K562 (cell line): ENCODE measurements at regions not wholly inside any gene's neighbourhood (a gene's known extent, or its start where the extent isn't known, plus 50 kb on each side); places are given as distances from the start of the nearest gene placed in this dataset.

Experiments used
- ATAC-seq: fragments of 200-7000 bp; cut with Tn5 transposase; 3 replicates; pipeline ENCODE4 v1.9.1; 2020; ENCODE audit warnings: moderate library complexity
- BruUV-seq: library from RNA; stranded (reverse); fragments of 400-500 nt; replicated peaks from 2 replicates; lab custom pipeline; 2021; lab: Mats Ljungman, UMichigan
- CTCF ChIA-PET: fragments of 300-600 bp; formaldehyde crosslinking; extraction: SDS; loops from one replicate; lab custom pipeline; 2021; ENCODE audit warnings: low intra/inter-chr PET ratio; lab: Yijun Ruan, JAX
- POLR2A ChIA-PET: fragments of 300-600, 350-650 bp; sonication (Branson Sonifier 250); formaldehyde crosslinking; extraction: SDS; loops from one replicate; lab custom pipeline; 2021; ENCODE audit warnings: antibody characterized with exemption, inconsistent platforms; lab: Yijun Ruan, JAX
- DNase-seq, 4 experiments: peaks; one replicate each; pipeline versions ENCODE4 v3.0.0 to v3.0.0-alpha.2; 2011 to 2018; ENCODE audit warnings: low spot score in 3 of 4, mixed read lengths in 3 of 4; ENCODE audit errors: extremely low read depth in 1 of 4
- FAIRE-seq: peaks from 2 replicates; lab custom pipeline; 2011; peaks lifted over from hg19 to GRCh38; lab: Jason Lieb, UNC
- H2AFZ ChIP-seq: 2 replicates; pipeline ENCODE4 v1.6.0; 2011; ENCODE audit warnings: low read depth, low read length, control low read depth, inconsistent platforms
- H3K27ac ChIP-seq: fragments of 200-600 bp; 3 replicates; pipeline ENCODE4 v1.8.0; 2011; ENCODE audit warnings: low read depth, mild to moderate bottlenecking, control low read depth, inconsistent platforms, low read length, moderate library complexity, mixed read lengths; ENCODE audit errors: extremely low read depth
- H3K27me3 ChIP-seq, 2 experiments: fragments of 300-600 bp in 1 of 2; 2 replicates in 1 of 2; 3 replicates in 1 of 2; pipeline versions ENCODE4 v1.6.0 to v1.8.0; 2011; ENCODE audit warnings: inconsistent platforms in 2 of 2, low read length in 2 of 2, mild to moderate bottlenecking in 1 of 2, mixed read lengths in 1 of 2, moderate library complexity in 1 of 2; ENCODE audit not compliant: control insufficient read depth in 2 of 2, insufficient read depth in 2 of 2
- H3K36me3 ChIP-seq: fragments of 300-600 bp; 3 replicates; pipeline ENCODE4 v1.8.0; 2011; ENCODE audit warnings: mild to moderate bottlenecking, low read length, inconsistent platforms; ENCODE audit not compliant: control insufficient read depth, insufficient read depth
- H3K4me1 ChIP-seq, 2 experiments: fragments of 200-600 bp in 1 of 2; replicated peaks in 1 of 2; 2 replicates in 1 of 2; 3 replicates in 1 of 2; pipeline versions ENCODE4 v1.5.1 to v1.8.0; 2011; ENCODE audit warnings: inconsistent platforms in 2 of 2, low read length in 2 of 2, mild to moderate bottlenecking in 1 of 2, mixed read lengths in 1 of 2, moderate library complexity in 1 of 2; ENCODE audit not compliant: control insufficient read depth in 2 of 2, insufficient read depth in 2 of 2
- H3K4me2 ChIP-seq: 2 replicates; pipeline ENCODE4 v1.6.1; 2011; ENCODE audit warnings: low read length, control low read depth, inconsistent platforms, mixed read lengths; ENCODE audit not compliant: insufficient read depth
- H3K4me3 ChIP-seq: fragments of 200-600 bp; sonication (generic), shearing (Covaris generic); 2 replicates; pipeline ENCODE4 v1.5.1; 2016; ENCODE audit warnings: control low read depth, inconsistent platforms
- H3K79me2 ChIP-seq: fragments of 200-600 bp; 3 replicates; pipeline ENCODE4 v1.8.0; 2011; ENCODE audit warnings: low read length, inconsistent platforms; ENCODE audit not compliant: control insufficient read depth, insufficient read depth
- H3K9ac ChIP-seq, 2 experiments: 2 replicates each; pipeline versions ENCODE4 v1.6.0 to v1.6.1; 2011; ENCODE audit warnings: low read depth in 2 of 2, low read length in 2 of 2, control low read depth in 1 of 2, inconsistent platforms in 1 of 2, mild to moderate bottlenecking in 1 of 2, mixed read lengths in 1 of 2; ENCODE audit not compliant: insufficient read depth in 1 of 2
- H3K9me1 ChIP-seq: one replicate; pipeline ENCODE4 v1.6.0; 2011; ENCODE audit warnings: inconsistent platforms, mild to moderate bottlenecking, low read length, moderate library complexity; ENCODE audit not compliant: control insufficient read depth, insufficient read depth
- H3K9me3 ChIP-seq: replicated peaks from 2 replicates; pipeline ENCODE4 v1.5.1; 2011; ENCODE audit warnings: low read depth, low read length, inconsistent platforms; ENCODE audit not compliant: control insufficient read depth, insufficient read depth
- H4K20me1 ChIP-seq: replicated peaks from 2 replicates; pipeline ENCODE4 v1.6.1; 2011; ENCODE audit warnings: low read length, inconsistent platforms, mixed read lengths; ENCODE audit not compliant: control insufficient read depth, insufficient read depth
- ETV6 ChIP-seq, 3 experiments: fragments of 150-350 bp in 1 of 3; sonication (generic) in 1 of 3; formaldehyde crosslinking in 1 of 3; IDR thresholded peaks; 2 replicates each; pipeline versions ENCODE4 v1.6.1 to v1.8.0; 2014 to 2022; ENCODE audit warnings: borderline replicate concordance in 2 of 3, low read depth in 2 of 3, antibody characterized with exemption in 1 of 3, low read length in 1 of 3, mild to moderate bottlenecking in 1 of 3, missing genetic modification reagents in 1 of 3
- MAFF ChIP-seq: IDR thresholded peaks from 2 replicates; pipeline ENCODE4 v1.6.1; 2012; ENCODE audit warnings: low read length, improper control_type of control experiment
- RFX7 ChIP-seq: fragments of 250-450 bp; sonication (Bioruptor Pico); IDR thresholded peaks from 2 replicates; pipeline ENCODE4 v1.5.1; 2021; ENCODE audit warnings: mild to moderate bottlenecking
- SMARCA4 ChIP-seq: fragments of 450-650 bp; IDR thresholded peaks from 2 replicates; pipeline ENCODE4 v1.6.1; 2016
- SNIP1 ChIP-seq: fragments of 450-650 bp; IDR thresholded peaks from 2 replicates; pipeline ENCODE4 v1.7.1; 2017; ENCODE audit warnings: low read depth, mild to moderate bottlenecking
- SREBF2 ChIP-seq: sonication (generic); formaldehyde crosslinking; IDR thresholded peaks from 2 replicates; pipeline ENCODE4 v1.4.0; 2020; ENCODE audit warnings: mild to moderate bottlenecking, missing genetic modification reagents
- WGBS: fragments of 100-300 bp; shearing (Covaris generic); methylation state at CpG from one replicate; pipeline ENCODE4 v1.1.6; 2016; ENCODE audit warnings: low coverage, mixed read lengths; ENCODE audit not compliant: insufficient coverage; ENCODE audit errors: missing lambda C conversion rate; 5-methylcytosine and 5-hydroxymethylcytosine counted together
- in situ Hi-C: fragments of 300-500 bp; cut with MboI; formaldehyde crosslinking; loops from 4 replicates; pipeline ENCODE4 v1.15.0; 2018; ENCODE audit warnings: inconsistent platforms, mixed read lengths
- intact Hi-C: fragments of 100-400 bp; cut with micrococcal nuclease; formaldehyde crosslinking; loops from 2 replicates; pipeline ENCODE4 v1.14.2; 2022
- TF ChIP-seq, protein P1 (sequence below), 2 experiments: fragments of 200-800 bp in 1 of 2; sonication (Bioruptor generic) in 1 of 2; sonication (generic) in 1 of 2; formaldehyde crosslinking in 1 of 2; IDR thresholded peaks in 1 of 2; conservative IDR thresholded peaks in 1 of 2; 2 replicates each; pipeline versions ENCODE4 v1.5.0 to v1.6.1; 2016 to 2020; ENCODE audit warnings: missing compliant biosample characterization in 1 of 2, missing genetic modification characterization in 1 of 2, missing genetic modification reagents in 1 of 2

DNA sequence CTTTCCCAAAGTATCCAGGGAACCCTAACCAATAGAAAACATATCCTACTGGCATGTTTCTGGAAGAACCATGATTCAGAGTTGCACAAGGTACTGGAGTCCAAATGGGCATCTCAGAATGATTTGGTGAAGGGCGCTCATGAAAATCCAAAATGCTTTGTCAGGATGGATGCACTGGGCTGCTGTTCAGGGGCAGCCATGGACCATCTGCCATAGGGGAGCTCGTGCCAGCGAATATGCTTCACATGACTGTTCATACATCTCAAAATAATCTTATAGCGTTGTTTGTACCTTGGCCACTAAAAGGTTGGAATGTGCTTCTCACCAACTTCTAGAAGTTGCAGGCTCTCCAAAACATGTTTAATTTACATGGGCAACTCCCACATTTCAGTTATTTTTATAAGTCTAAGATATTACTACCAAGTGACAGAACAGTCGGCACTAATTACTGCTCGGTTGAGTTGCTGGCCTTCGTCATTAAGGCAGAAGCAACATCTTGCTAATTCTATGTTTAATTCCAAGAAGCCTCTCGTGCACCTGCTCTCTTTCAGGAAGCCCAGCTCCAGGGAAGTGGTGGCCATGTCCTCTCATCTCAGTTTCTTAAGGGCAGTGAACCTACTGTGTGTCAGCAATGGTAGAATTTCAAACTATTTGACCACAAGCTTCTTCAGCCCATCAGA, 1497.7 kb downstream of the TBC1D22A start:
- Histone ChIP-seq H2AFZ (no peak overlapping the region), H3K79me2 (no peaks in the 10 kb centered on the region), H4K20me1 (no peaks in the 10 kb centered on the region), H3K27me3 (peaks cover 0 to 15% of the 10 kb centered on the region in 2 experiments; a peak in 3 of 5 replicates), H3K36me3 (no peaks in the 10 kb centered on the region)
- ChIA-PET POLR2A (no interaction called here), CTCF (no interaction called here)
- DNase-seq (no peak), ATAC-seq (no peak)
- TF ChIP-seq SREBF2 (CRISPR knock-in tag) (no peak), SMARCA4 (no peak), ETV6 (IDR thresholded peaks at IDR 0.05; ENCODE audit: borderline replicate concordance in 1 of 2, low read depth in 2 of 2, low read length in 1 of 2) (no peak), ETV6 (CRISPR knock-in tag; IDR thresholded peaks at IDR 0.05; ENCODE audit: borderline replicate concordance) (no peak), SNIP1 (no peak), RFX7 (CRISPR knock-in tag) (no peak), MAFF (no peak)
- TF ChIP-seq, protein P1, sequence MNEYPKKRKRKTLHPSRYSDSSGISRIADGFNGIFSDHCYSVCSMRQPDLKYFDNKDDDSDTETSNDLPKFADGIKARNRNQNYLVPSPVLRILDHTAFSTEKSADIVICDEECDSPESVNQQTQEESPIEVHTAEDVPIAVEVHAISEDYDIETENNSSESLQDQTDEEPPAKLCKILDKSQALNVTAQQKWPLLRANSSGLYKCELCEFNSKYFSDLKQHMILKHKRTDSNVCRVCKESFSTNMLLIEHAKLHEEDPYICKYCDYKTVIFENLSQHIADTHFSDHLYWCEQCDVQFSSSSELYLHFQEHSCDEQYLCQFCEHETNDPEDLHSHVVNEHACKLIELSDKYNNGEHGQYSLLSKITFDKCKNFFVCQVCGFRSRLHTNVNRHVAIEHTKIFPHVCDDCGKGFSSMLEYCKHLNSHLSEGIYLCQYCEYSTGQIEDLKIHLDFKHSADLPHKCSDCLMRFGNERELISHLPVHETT (CRISPR knock-in tag; conservative IDR thresholded peaks at IDR 0.05 in 1 of 2, IDR thresholded peaks at IDR 0.05 in 1 of 2) = no peak
- TF ChIP-seq, all 486 proteins: peak for 0
- no peaks in the 10 kb centered on the region; a peak in 1 of 5 replicates for H3K4me1 ChIP-seq
- no peak overlapping the region for H3K27ac ChIP-seq
- WGBS = 0% methylated on average over 8 of the region's 8 CpGs
- no peaks in the 10 kb centered on the region for H3K9me3 ChIP-seq
- H3K9me1 ChIP-seq = no peaks in the 10 kb centered on the region
- in situ Hi-C loops = no loop called here
- H3K4me3 ChIP-seq = no peak overlapping the region
- BruUV-seq = no TSS peak
- no peak overlapping the region for H3K4me2 ChIP-seq
- intact Hi-C loops = no loop called here
- no peak for FAIRE-seq
- no peak overlapping the region for H3K9ac ChIP-seq
